GM19468 (cell line): ENCODE measurements at regions not wholly inside any gene's neighbourhood (a gene's known extent, or its start where the extent isn't known, plus 50 kb on each side); places are given as distances from the start of the nearest gene placed in this dataset.
"Not testable (repeated sequence)": the region's sequence is repeated elsewhere in the genome, so short reads cannot be mapped to it uniquely, and the experiment has no call there.

ENCODE experiments used
- ATAC-seq: cut with Tn5 transposase; IDR thresholded peaks from one replicate; pipeline ENCODE4 v1.9.1; 2021; ENCODE audit warnings: mild to moderate bottlenecking, moderate library complexity, moderate number of reproducible peaks; ENCODE audit not compliant: unreplicated experiment; ENCODE audit errors: extremely low read depth

DNA sequence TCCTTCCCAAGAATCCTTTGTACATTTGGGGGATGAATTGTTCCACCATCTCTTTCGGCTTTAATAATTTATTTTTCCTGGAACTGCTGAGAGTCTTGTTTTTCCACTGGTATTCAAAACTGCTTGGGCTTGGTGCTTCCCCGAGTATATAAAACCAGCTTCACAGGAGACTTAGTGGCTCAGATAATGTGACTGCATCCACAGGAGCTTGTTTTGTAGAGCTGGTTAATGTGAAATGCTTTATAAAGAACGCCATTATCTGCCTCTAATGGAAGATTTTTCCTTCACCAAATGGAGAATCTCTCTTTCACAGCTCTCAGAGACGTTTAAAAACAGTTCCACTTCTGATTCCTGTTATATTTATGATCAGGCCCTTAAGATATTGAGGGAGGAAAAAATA, 935.5 kb downstream of the RAB28 start:
- ATAC-seq: no peak

DNA sequence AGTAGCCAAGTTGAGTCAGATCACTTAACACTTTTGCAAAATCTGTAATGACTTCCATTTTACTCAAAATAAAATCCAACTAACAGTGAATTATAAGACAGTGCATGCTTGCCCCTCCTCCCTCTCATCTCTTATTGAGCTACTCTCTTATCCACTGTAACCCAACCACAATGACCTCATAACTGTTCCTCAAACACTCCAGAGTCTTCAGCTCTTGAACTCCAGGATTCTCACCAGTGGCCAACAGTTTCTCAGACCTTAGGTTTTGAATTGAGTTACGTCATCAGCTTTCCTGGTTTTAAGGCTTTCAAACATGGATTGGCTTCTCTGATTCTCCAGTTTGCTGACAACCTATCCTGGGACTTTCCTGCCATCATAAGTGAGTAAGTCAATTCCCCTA, 938.3 kb downstream of the RAB28 start:
- ATAC-seq: no peak

DNA sequence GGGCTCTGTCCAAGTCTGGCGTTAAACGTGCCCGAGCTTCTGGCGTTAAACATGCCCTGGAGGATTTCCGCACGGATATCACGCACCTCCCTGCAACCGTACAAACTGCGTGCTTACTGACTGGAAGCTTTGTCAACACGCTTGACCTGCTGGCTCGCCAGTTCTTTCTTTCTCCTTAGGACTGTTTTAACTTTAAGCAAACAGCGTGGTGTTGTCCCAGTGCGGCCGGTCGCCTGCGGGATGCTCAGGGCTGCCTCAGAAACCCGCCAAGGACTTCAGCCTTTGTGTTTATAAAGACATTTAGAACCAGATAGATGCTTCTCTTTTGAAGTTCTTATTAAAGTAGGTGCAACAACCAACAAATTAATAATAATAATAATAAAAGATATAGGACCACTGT, 946.0 kb downstream of the RAB28 start:
- no peak for ATAC-seq

DNA sequence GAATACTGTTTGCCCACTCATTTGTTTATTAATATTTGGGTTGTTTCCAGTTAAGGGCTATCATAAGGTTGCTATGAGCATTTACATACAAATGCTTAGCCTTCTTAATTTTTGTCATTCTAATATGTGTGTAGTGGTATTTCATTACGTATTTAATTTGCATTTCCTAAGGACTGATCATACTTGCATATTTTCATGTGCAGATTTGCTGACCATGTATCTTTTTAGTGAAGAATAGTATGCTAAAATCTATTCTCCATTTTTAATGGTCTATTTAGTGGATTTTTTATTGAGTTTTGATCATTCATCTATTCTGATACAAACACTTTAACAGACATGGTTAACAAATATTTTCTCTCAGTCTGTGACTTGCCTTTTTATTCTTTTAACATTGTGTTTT, 949.5 kb downstream of the RAB28 start:
- no peak for ATAC-seq

DNA sequence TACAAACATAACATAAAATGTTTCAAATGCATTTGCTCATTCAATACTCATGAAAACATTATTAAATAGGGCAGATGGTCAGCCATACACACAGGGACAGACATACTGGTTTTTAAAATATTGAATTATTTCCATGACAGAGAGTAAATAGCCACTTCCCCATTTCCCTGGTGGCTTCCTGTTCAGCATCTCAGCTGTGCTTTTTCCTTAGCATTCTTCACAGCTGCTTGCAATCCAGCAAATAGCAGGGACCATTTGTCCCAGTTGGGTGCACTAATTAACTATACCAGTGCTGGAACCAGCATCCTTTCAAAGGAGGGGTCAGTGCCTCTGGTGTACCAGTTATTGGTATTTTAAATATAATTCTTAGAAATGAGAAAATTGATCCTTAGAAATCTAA, 964.7 kb downstream of the RAB28 start:
- no peak for ATAC-seq

DNA sequence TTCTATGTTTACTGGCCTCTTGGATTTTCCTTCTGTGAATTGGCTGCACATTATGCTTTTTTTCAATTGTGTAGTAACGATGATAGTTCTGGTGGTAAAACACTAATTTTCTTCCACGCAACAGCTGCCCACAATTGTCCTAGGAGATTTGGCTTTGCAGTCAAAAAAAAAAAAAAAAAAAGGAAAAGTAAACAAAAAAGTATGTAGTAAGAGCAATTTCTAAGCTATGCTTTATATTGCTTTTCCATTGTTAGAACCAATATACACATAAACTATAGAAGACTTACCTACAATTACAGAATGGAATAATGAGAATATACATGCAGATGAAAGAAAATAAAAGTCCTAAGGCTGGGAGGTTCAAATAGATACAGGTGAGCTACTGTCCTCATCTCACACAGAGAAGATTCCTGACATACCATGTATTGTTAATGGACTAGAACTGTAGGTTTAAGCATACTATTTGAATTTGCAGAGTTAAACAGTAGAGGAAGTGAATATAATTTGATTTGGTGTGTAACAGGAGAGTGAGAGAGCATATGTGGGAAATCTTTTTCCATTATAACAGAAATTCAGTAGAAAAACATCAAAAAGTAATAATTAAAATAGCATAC, 976.2 kb downstream of the RAB28 start:
- ATAC-seq: no peak

DNA sequence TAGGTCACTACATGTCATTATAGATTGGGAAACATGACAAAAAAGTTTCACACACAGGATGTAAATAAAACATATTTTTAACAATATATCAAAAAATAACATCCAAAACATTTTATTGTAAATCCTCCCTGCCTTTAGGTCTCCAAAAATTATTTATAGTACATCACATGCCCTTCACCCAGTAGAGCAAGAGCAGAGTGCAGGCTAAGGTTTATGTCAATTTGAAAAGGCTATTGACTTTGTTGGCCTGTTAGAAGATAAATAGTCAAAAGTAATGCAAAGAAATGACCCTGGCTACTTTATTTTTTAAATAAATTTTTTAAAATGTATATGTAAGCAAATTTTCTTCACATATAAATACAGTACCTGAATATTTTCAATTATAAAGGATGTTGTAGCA, 983.7 kb downstream of the RAB28 start:
- ATAC-seq: no peak

DNA sequence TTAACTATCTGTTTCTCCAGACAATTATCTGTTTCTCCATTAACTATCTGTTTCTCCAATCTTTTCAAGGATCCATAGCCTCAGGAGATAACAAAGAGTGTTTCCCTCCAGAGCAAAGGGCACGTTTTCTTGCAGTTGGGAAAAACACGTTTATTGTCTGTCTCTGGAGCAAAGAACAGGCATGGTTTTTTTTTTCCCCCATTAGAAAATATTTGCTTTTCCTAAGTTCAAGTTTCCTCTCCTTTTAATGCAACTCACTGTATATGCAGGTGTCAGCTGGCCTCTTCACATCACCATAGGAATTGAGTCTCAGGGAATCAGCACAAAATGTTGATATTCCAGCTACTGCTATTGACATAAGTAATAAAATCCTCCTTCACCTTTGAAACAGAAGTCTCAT, 984.4 kb downstream of the RAB28 start:
- ATAC-seq: no peak

DNA sequence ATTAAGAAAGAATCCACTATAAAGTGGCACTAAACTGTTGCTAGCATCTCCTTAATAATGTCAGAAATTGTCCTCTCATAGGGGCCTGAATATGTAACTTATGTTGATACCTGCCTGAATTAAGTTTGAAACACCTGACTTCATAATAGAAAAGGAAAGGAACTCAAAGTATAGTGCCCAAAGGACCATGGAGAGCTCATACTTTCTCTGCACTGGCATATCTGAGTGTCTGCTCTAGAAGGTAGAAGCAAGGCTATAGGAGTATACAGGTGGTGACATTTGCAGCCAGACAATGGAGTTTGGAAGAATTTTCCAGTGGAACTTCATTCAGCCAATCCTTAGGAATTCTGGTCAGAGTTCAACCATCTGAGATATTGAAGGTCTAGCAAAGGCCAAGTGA, 988.9 kb downstream of the RAB28 start:
- ATAC-seq: no peak

DNA sequence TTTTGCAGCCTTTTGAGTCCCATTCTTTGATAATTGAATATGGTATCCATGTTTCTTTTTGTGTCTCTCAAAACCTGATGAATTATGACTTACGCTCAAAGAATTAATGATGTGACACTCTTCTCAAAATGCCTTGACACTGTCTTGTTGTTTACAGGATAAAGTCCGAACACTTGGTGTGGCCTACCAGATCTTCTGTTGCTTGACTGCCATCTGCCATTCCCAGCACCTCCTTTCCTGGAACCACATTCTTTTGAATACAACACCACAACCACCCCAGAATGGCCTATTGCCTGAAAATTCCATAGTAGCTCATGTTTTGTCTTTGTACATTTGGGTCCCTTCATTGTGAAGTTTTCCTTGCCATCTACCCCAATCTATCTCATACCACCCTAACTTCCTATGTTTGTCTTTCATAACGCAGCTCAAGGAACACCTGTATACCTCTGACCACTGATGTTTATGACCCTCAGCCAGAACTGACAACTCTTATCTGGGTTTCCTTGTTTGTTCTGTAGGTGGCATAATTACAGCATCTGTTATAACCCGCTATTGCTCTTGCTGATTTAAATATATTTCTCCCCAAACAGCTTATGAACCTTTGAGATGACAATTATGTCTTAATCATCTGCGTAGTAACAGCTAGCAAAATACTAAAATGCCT, 991.3 kb downstream of the RAB28 start:
- no peak for ATAC-seq

DNA sequence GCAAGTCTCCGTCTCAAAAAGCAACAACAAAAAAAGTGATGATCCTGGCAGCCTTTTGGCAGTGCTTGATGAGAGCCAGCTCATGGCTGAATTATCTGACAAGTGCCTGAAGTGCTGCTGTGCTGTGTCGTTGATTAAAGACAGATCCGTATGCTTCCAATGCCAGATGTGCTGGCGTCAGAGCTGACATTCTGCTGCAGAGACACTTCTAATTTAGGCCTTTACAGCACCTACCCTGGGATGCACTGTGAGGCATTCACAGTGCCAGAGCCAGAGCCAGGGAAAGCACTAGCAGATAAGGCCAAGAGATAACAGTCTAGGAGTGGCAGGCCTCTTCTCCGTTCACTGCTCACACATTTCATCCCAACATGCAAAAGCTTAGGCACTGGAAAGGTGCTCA, 995.5 kb downstream of the RAB28 start:
- no peak for ATAC-seq

DNA sequence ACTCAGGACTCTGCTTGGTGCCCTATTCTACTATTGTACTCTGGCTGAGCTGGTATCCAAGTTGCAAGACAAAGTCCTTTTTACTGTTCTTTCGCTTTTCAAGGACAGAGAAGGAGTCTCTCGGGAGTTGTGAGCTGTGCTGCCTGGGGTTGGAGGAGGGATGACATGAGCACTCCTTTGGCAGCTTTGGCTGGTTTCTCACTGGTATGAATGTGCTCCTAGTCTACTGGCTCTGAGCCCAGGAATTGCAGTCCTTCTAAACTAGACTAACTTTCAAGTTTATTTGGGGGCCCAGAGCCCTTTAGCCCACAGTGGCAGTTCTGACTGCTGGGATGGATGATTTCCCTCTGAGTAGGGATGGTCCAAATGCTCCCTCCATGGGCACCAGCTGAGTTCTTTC, 997.1 kb downstream of the RAB28 start:
- ATAC-seq: no peak

DNA sequence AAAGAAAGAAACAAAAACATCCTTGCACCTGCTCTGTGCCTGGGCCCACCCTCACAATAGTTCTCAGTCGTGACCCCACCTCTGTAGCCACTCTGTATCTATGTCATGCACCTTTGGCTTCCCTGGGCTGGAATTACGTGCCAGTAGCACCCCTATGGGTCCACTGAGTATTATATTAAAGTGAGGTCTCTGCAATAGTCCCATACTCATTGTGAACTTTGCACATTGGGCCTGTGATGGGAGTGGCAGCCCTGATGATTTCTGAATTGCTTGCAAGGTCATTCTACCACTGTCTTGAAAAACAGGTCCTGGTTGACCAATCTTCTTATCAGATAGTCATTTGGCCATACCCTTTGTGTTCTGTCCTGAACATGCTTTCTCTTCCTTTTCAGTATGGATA, 1012.1 kb downstream of the RAB28 start:
- no peak for ATAC-seq

DNA sequence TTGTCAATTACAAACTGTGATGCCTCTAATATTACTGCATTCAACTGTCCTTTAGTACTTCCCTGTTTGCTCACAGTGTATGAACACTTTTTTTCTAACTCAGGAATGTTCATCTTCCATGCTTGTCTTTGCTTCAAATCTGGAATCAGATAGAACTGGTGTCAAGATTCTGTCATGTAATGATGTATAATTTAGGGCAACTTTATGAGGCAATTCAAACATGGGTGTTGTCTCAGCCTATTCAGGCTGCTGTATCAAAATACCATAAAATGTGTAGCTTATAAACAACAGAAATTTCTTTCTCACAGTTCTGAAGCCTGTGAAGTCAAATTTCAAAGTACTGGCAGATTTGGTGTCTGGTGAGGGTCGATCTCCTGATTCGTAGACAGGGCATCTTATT, 1012.9 kb downstream of the RAB28 start:
- ATAC-seq: no peak

DNA sequence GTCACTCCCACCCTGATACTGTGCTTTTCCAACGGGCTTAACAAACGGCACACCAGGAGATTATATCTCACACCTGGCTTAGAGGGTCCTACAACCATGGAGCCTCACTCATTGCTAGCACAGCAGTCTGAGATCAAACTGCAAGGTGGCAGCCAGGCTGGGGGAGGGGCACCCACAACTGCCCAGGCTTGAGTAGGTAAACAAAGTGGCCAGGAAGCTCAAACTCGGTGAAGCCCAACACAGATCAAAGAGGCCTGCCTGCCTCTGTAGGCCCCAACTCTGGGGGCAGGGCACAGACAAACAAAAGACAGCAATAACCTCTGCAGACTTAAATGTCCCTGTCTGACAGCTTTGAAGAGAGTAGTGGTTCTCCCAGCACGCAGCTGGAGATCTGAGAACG, 1022.6 kb downstream of the RAB28 start:
- not testable (repeated sequence) for ATAC-seq

DNA sequence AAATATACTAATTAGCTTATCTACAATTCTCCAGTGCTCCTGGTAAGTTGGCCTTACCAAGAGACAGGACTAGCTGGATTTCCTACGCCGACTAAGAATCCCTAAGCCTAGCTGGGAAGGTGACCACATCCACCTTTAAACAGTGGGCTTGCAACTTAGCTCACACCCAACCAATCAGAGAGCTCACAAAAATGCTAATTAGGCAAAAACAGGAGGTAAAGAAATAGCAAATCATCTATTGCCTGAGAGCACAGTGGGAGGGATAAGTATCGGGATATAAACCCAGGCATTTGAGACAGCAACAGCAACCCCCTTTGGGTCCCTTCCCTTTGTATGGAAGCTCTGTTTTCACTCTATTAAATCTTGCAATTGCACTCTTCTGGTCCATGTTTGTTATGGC, 1025.0 kb downstream of the RAB28 start:
- no peak for ATAC-seq

DNA sequence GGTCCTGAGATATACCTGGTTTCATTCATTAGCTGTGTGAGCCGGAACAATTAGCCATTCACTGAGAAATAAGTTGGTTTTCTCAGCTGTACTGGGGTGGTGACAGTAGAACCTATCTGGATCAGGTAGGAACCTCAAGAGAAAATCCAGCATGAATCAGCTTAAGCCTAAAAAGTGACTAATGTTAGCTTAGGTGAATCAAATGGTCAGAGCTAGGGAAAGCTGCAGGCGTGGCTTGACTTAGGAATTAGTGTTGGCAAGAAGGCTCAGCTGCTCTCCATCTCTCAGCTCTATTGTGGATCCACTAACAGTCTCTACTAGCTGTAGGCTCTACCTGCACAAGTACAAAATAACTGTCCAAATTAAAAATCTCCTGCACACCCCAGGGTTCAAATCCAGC, 1025.5 kb downstream of the RAB28 start:
- no peak for ATAC-seq

DNA sequence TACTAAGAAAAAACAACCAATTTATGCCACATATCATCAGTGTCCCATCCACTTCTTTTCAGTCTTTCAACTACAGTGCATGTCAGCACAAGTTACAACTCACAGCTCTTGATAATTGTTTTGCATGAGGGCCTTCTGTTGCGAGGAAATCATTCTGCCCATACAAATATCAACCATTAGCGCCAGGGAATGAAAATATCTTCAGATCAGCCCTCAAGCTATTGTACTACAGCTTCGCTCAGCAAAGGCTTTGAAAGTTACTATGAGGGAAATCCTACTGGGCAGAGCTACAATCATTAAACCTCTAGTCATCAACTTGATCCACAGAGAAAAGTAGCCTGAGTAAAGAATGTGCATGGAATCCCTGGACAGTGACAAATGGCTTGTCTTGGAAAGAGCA, 1023.6 kb upstream of the HS3ST1 start:
- no peak for ATAC-seq

DNA sequence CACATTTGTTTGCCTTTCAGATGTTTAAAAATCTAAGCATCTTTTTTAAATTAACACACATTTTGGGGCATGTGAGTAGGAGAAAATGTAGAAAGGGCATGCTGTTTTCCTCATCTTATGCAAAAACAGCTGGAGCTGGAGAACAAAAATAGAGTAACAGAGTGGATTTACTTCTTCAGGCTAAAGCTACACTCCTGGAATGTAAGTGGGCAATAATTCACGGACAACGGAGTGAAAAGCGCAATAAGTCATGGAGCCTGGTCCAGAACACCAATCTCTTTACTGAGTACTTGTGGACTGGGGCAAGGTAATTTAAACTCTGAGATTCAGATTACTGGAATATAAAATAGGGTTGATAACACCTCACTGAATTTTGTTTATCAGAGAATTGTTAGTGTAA, 1018.8 kb upstream of the HS3ST1 start:
- no peak for ATAC-seq

DNA sequence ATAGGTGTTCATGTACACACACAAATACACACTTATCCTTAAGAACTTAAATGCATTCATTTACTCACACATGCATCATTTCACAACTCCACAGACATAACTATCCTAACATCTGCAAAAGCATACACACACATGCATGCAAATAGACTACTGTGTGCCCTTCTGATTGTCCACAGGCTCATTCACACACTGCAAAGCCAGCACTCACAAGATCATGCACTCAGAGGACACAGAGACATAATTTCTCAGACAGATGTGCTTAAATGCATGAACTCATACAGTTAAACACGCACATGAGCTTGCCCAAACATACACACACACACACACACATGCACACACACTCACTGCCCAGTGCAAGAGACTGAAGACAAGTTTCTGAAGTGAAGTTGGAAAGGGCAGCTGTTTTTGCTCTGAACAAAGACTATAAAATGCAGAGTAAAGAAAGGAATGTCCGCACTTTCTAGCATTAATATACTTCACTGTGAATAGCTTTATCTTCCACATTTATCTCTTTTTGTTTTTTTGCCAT, 1018.0 kb upstream of the HS3ST1 start:
- no peak for ATAC-seq

DNA sequence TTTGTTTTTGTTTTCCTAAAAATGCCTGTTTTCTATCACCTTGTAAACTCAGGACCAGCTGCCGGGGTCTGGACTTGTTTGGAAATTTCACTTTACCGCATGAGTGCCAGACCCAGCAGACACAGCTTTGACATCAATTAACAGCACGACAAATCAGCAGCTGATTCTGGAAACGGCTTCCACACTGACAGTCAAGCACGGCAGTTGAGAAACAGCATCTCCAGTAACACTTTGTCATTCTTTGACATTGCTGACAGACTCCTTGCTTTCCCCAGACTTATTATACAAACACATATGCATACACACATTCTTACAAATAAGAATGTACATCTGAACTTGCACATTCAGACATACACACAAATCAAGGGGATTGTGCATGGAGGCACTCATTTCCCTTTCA, 1017.6 kb upstream of the HS3ST1 start:
- ATAC-seq: no peak

DNA sequence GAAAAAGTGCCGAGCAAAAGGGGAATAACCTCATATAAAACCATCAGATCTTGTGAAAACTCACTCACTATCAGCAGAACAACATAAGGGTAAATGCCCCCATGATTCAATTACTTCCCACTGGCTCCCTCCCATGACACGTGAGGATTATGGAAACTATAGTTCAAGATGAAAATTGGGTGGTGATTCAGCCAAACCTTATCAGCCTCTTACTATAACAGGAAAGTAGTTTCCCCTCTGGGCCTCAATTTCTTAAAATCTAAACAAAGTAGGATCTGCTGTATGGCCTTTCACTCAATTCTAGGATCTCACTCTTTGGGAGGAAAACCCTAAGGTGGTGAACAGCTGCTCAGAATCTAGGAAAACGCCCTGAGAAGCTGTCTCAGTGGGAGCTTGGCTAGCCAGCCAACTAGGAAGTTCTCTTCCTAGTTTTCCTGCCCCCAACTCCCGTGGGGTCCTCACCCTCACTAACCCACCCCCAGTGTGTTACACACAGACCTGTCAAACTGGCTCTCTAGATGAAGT, 1017.1 kb upstream of the HS3ST1 start:
- no peak for ATAC-seq
